Caco-2 (cell line): ENCODE measurements at regions not wholly inside any gene's neighbourhood (a gene's known extent, or its start where the extent isn't known, plus 50 kb on each side); places are given as distances from the start of the nearest gene placed in this dataset.

Experiments used
- BruUV-seq: library from RNA; stranded (reverse); fragments of 400-500 nt; replicated peaks from 2 replicates; lab custom pipeline; 2021; lab: Mats Ljungman, UMichigan
- CTCF ChIA-PET: fragments of 300-600 bp; sonication (Branson Sonifier 250); formaldehyde crosslinking; loops from one replicate; lab custom pipeline; 2022; ENCODE audit warnings: antibody characterized with exemption; lab: Charles Lee
- POLR2A ChIA-PET: fragments of 300-600 bp; sonication (Branson Sonifier 250); formaldehyde crosslinking; loops from one replicate; lab custom pipeline; 2022; ENCODE audit warnings: antibody characterized with exemption; lab: Charles Lee
- DNase-seq, 2 experiments: peaks; one replicate each; pipeline versions ENCODE4 v3.0.0 to v3.0.0-alpha.2; 2020 to 2022
- H3K27me3 ChIP-seq: replicated peaks from 2 replicates; pipeline ENCODE4 v1.6.0; 2011; ENCODE audit warnings: low read length; ENCODE audit not compliant: control insufficient read depth, insufficient read depth
- H3K36me3 ChIP-seq: 2 replicates; pipeline ENCODE4 v1.5.1; 2011; ENCODE audit warnings: low read length; ENCODE audit not compliant: control insufficient read depth, insufficient read depth
- H3K4me1 ChIP-seq: fragments of 250-450 bp; sonication (Bioruptor Pico); 2 replicates; pipeline ENCODE4 v1.5.1; 2020; ENCODE audit warnings: mild to moderate bottlenecking
- H3K4me3 ChIP-seq: 2 replicates; pipeline ENCODE4 v1.5.1; 2011; ENCODE audit warnings: low read depth, mild to moderate bottlenecking, control low read depth, low read length
- H3K9me3 ChIP-seq: fragments of 250-450 bp; sonication (Bioruptor Pico); 2 replicates; pipeline ENCODE4 v1.5.1; 2020; ENCODE audit warnings: mild to moderate bottlenecking, moderate library complexity
- H3K27ac Mint-ChIP-seq: one replicate; pipeline ENCODE4 v1.8.0; 2022; ENCODE audit warnings: mixed read lengths; ENCODE audit not compliant: unreplicated experiment
- H3K27me3 Mint-ChIP-seq: one replicate; pipeline ENCODE4 v1.8.0; 2022; ENCODE audit warnings: mixed read lengths; ENCODE audit not compliant: insufficient read depth, unreplicated experiment
- H3K36me3 Mint-ChIP-seq: one replicate; pipeline ENCODE4 v1.8.0; 2022; ENCODE audit warnings: mild to moderate bottlenecking, mixed read lengths; ENCODE audit not compliant: insufficient read depth, unreplicated experiment
- H3K4me1 Mint-ChIP-seq: one replicate; pipeline ENCODE4 v1.8.0; 2022; ENCODE audit warnings: low read depth, mixed read lengths; ENCODE audit not compliant: unreplicated experiment
- H3K4me3 Mint-ChIP-seq: one replicate; pipeline ENCODE4 v1.8.0; 2022; ENCODE audit warnings: mild to moderate bottlenecking, moderate library complexity, mixed read lengths; ENCODE audit not compliant: unreplicated experiment
- H3K9me3 Mint-ChIP-seq: one replicate; pipeline ENCODE4 v1.8.0; 2022; ENCODE audit warnings: mixed read lengths; ENCODE audit not compliant: unreplicated experiment
- CTCF ChIP-seq, 2 experiments: fragments of 200-600 bp in 1 of 2; IDR thresholded peaks; 1 replicate in 1 of 2; 2 replicates in 1 of 2; pipeline versions ENCODE4 v1.5.1 to v1.8.0; 2011 to 2022; ENCODE audit warnings: antibody characterized with exemption in 1 of 2, control low read depth in 1 of 2, inconsistent platforms in 1 of 2, low read depth in 1 of 2, low read length in 1 of 2, mild to moderate bottlenecking in 1 of 2, moderate library complexity in 1 of 2; ENCODE audit not compliant: insufficient read depth in 1 of 2, severe bottlenecking in 1 of 2, unreplicated experiment in 1 of 2
- intact Hi-C: fragments of 100-400 bp; cut with micrococcal nuclease; formaldehyde crosslinking; loops from one replicate; pipeline ENCODE4 v1.10.0; 2022; ENCODE audit not compliant: unreplicated experiment

- CTCF ChIA-PET = no interaction called here
- TF ChIP-seq CTCF (IDR thresholded peaks at IDR 0.05; ENCODE audit: insufficient read depth in 1 of 2, low read depth in 1 of 2, low read length in 1 of 2, severe bottlenecking in 1 of 2, unreplicated experiment in 1 of 2) = no peak
Measured at GRCh38 chr3:66104535-66104934, 65.8 kb upstream of the MAGI1 start.

GRCh38 chr3:66103729-66104128, 65.0 kb upstream of the MAGI1 start:
- H3K27ac Mint-ChIP-seq = no peak overlapping the region
- no peak for DNase-seq
- Histone ChIP-seq H3K27me3 (no peaks in the 10 kb centered on the region), H3K9me3 (no peaks in the 10 kb centered on the region), H3K4me3 (no peak overlapping the region), H3K36me3 (no peaks in the 10 kb centered on the region), H3K4me1 (0 out of 2 replicates have a peak, but pooled peaks cover 3% of the 10 kb centered on the region)
- intact Hi-C loops = no loop called here
- ChIA-PET CTCF (no interaction called here), POLR2A (no interaction called here)
- H3K4me3 Mint-ChIP-seq = no peak overlapping the region
- BruUV-seq = no TSS peak
- no peak for TF ChIP-seq CTCF (IDR thresholded peaks at IDR 0.05; ENCODE audit: insufficient read depth in 1 of 2, low read depth in 1 of 2, low read length in 1 of 2, severe bottlenecking in 1 of 2, unreplicated experiment in 1 of 2)
- H3K36me3 Mint-ChIP-seq = no peaks in the 10 kb centered on the region
- no peaks in the 10 kb centered on the region for H3K27me3 Mint-ChIP-seq
- no peaks in the 10 kb centered on the region for H3K4me1 Mint-ChIP-seq
- H3K9me3 Mint-ChIP-seq = no peaks in the 10 kb centered on the region

More at GRCh38 chr3:66104535-66104934, 65.8 kb upstream of the MAGI1 start:
- Mint-ChIP-seq H3K9me3 (no peaks in the 10 kb centered on the region), H3K36me3 (no peaks in the 10 kb centered on the region), H3K27me3 (no peaks in the 10 kb centered on the region), H3K4me3 (no peak overlapping the region), H3K27ac (no peak overlapping the region), H3K4me1 (no peaks in the 10 kb centered on the region)
- POLR2A ChIA-PET = no interaction called here
- no TSS peak for BruUV-seq
- Histone ChIP-seq H3K4me1 (0 out of 2 replicates have a peak, but pooled peaks cover 3% of the 10 kb centered on the region), H3K9me3 (no peaks in the 10 kb centered on the region), H3K36me3 (no peaks in the 10 kb centered on the region), H3K4me3 (no peak overlapping the region), H3K27me3 (no peaks in the 10 kb centered on the region)
- intact Hi-C loops = no loop called here
- no peak for DNase-seq

- ChIA-PET CTCF (no interaction called here), POLR2A (no interaction called here)
- Mint-ChIP-seq H3K27ac (no peak overlapping the region), H3K4me3 (no peak overlapping the region), H3K4me1 (no peaks in the 10 kb centered on the region), H3K9me3 (no peaks in the 10 kb centered on the region), H3K27me3 (no peaks in the 10 kb centered on the region), H3K36me3 (no peaks in the 10 kb centered on the region)
- no peak overlapping the region for H3K4me3 ChIP-seq
- no peak for TF ChIP-seq CTCF (IDR thresholded peaks at IDR 0.05; ENCODE audit: insufficient read depth in 1 of 2, low read depth in 1 of 2, low read length in 1 of 2, severe bottlenecking in 1 of 2, unreplicated experiment in 1 of 2)
- H3K36me3 ChIP-seq = no peaks in the 10 kb centered on the region
- intact Hi-C loops = no loop called here
- no peak for DNase-seq
- 0 out of 2 replicates have a peak, but pooled peaks cover 3% of the 10 kb centered on the region for H3K4me1 ChIP-seq
- no TSS peak for BruUV-seq
- no peaks in the 10 kb centered on the region for H3K27me3 ChIP-seq
- no peaks in the 10 kb centered on the region for H3K9me3 ChIP-seq
Measured at GRCh38 chr3:66101901-66102300, 63.2 kb upstream of the MAGI1 start.
